ENCODE measurements at regions not wholly inside any gene's neighbourhood (a gene's known extent, or its start where the extent isn't known, plus 50 kb on each side); places are given as distances from the start of the nearest gene placed in this dataset.

- Histone ChIP-seq H3K36me3 (no peaks in the 10 kb centered on the region), H3K4me1 (no peaks in the 10 kb centered on the region), H3K4me3 (no peak overlapping the region), H3K9me3 (peaks cover 0 to 6% (median 0%) of the 10 kb centered on the region in 4 donors), H3K27ac (replicated peaks in 1 of 4) (no peak overlapping the region), H3K27me3 (no peaks in the 10 kb centered on the region)
- intact Hi-C loops (cut with DNase I): no loop called here
- TF ChIP-seq EP300 (IDR thresholded peaks at IDR 0.05) (no peak), POLR2AphosphoS5 (IDR thresholded peaks at IDR 0.05) (no peak), POLR2A (IDR thresholded peaks at IDR 0.05; ENCODE audit: low read depth) (no peak), CTCF (IDR thresholded peaks at IDR 0.05) (no peak)
- DNase-seq (ENCODE audit: extremely low spot score): no peak
Observed at GRCh38 chr5:144009116-144009515, 161.3 kb downstream of the YIPF5 start.

GRCh38 chr5:144011388-144011787, 159.1 kb downstream of the YIPF5 start:
- Histone ChIP-seq H3K4me1 (no peaks in the 10 kb centered on the region), H3K9me3 (peaks cover 0 to 6% (median 0%) of the 10 kb centered on the region in 4 donors), H3K4me3 (no peak overlapping the region), H3K27me3 (no peaks in the 10 kb centered on the region), H3K27ac (replicated peaks in 1 of 4) (no peak overlapping the region), H3K36me3 (no peaks in the 10 kb centered on the region)
- TF ChIP-seq CTCF (IDR thresholded peaks at IDR 0.05) (no peak), POLR2AphosphoS5 (IDR thresholded peaks at IDR 0.05) (no peak), POLR2A (IDR thresholded peaks at IDR 0.05; ENCODE audit: low read depth) (no peak), EP300 (IDR thresholded peaks at IDR 0.05) (no peak)
- DNase-seq (ENCODE audit: extremely low spot score): no peak
- intact Hi-C loops (cut with DNase I): no loop called here

GRCh38 chr5:144013816-144014215, 156.6 kb downstream of the YIPF5 start:
- no peak overlapping the region for H3K4me3 ChIP-seq
- peaks cover 0 to 6% (median 0%) of the 10 kb centered on the region in 4 donors for H3K9me3 ChIP-seq
- H3K4me1 ChIP-seq: no peaks in the 10 kb centered on the region
- no peaks in the 10 kb centered on the region for H3K36me3 ChIP-seq
- DNase-seq (ENCODE audit: extremely low spot score): no peak
- no peaks in the 10 kb centered on the region for H3K27me3 ChIP-seq
- TF ChIP-seq EP300 (IDR thresholded peaks at IDR 0.05): no peak
- no peak for TF ChIP-seq POLR2A (IDR thresholded peaks at IDR 0.05; ENCODE audit: low read depth)
- no peak for TF ChIP-seq CTCF (IDR thresholded peaks at IDR 0.05)
- no peak for TF ChIP-seq POLR2AphosphoS5 (IDR thresholded peaks at IDR 0.05)
- 96% methylated on average over 2 of the region's 2 CpGs for WGBS
- H3K27ac ChIP-seq (replicated peaks in 1 of 4): no peak overlapping the region
- intact Hi-C loops (cut with DNase I): no loop called here

GRCh38 chr5:144015961-144016360, 154.5 kb downstream of the YIPF5 start:
- WGBS: 78% methylated on average over 3 of the region's 3 CpGs
- H3K4me3 ChIP-seq: no peak overlapping the region
- DNase-seq (ENCODE audit: extremely low spot score): no peak
- TF ChIP-seq POLR2AphosphoS5 (IDR thresholded peaks at IDR 0.05) (no peak), CTCF (IDR thresholded peaks at IDR 0.05) (no peak), EP300 (IDR thresholded peaks at IDR 0.05) (no peak), POLR2A (IDR thresholded peaks at IDR 0.05; ENCODE audit: low read depth) (no peak)
- H3K4me1 ChIP-seq: no peaks in the 10 kb centered on the region
- no peaks in the 10 kb centered on the region for H3K36me3 ChIP-seq
- H3K27me3 ChIP-seq: no peaks in the 10 kb centered on the region
- H3K9me3 ChIP-seq: peaks cover 0 to 6% (median 0%) of the 10 kb centered on the region in 4 donors
- no peak overlapping the region for H3K27ac ChIP-seq (replicated peaks in 1 of 4)
- intact Hi-C loops (cut with DNase I): no loop called here

GRCh38 chr5:144017119-144017518, 153.3 kb downstream of the YIPF5 start:
- 86% methylated on average over 7 of the region's 7 CpGs for WGBS
- intact Hi-C loops (cut with DNase I): no loop called here

More at GRCh38 chr5:144017119-144017518, 153.3 kb downstream of the YIPF5 start:
- Histone ChIP-seq H3K27me3 (no peaks in the 10 kb centered on the region), H3K36me3 (no peaks in the 10 kb centered on the region), H3K4me3 (no peak overlapping the region), H3K27ac (replicated peaks in 1 of 4) (no peak overlapping the region), H3K9me3 (peaks cover 0 to 6% (median 0%) of the 10 kb centered on the region in 4 donors), H3K4me1 (no peaks in the 10 kb centered on the region)
- no peak for TF ChIP-seq POLR2AphosphoS5 (IDR thresholded peaks at IDR 0.05)
- no peak for TF ChIP-seq EP300 (IDR thresholded peaks at IDR 0.05)
- TF ChIP-seq POLR2A (IDR thresholded peaks at IDR 0.05; ENCODE audit: low read depth): no peak
- TF ChIP-seq CTCF (IDR thresholded peaks at IDR 0.05): no peak
- no peak for DNase-seq (ENCODE audit: extremely low spot score)
